GM18951 (cell line): ENCODE measurements at regions not wholly inside any gene's neighbourhood (a gene's known extent, or its start where the extent isn't known, plus 50 kb on each side); places are given as distances from the start of the nearest gene placed in this dataset.

Source experiments
- POLR2A ChIP-seq: IDR thresholded peaks from 4 replicates; pipeline ENCODE4 v1.6.1; 2011; ENCODE audit warnings: mild to moderate bottlenecking; ENCODE audit not compliant: insufficient read length, insufficient read depth; ENCODE audit errors: extremely low read depth
- in situ Hi-C: fragments of 300-500 bp; cut with MboI; formaldehyde crosslinking; loops from one replicate; pipeline ENCODE4 v1.12.0; 2022; ENCODE audit warnings: low sequenced_read_pairs, mixed read lengths, inconsistent platforms; ENCODE audit not compliant: unreplicated experiment

DNA sequence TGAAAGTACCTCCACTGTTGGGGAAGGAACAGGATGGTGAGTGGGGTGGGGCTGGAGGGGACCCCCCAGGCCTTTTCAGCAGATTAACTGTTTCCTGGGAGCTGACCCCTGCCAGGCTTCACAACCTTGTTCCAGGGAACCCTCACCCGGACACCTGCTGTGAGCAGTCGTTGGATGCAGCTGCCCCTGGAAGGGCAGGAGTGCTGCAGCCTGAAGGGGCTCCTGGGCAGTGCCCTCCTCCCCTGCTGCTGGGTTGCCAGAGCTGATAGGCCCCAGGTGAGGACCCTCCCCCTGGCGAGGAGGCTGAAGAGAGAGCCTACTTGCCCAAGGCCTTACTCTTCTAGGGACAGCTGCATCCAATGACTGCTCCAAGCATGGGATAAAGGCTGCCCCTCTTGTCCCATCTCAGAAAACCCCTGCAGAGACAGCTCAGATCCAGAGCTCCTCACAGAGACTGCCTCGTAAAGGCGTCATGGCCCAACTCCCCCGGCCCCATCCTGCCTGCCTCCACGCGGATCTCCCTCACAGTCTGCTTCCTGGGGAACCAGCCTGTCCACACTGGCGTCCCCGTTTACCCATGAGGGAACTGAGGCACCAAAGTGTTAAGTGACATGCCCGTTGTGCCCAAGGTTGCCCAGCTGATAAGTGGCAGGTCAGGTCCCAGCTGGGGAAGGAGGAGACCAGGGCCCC lies 193.4 kb upstream of the LINGO1 start:
- TF ChIP-seq POLR2A, result no peak
- in situ Hi-C loops, result no loop called here

- in situ Hi-C loops, result no loop called here
- no peak for TF ChIP-seq POLR2A
Measured at GRCh38 chr15:77825546-77825945, 192.8 kb upstream of the LINGO1 start.

DNA sequence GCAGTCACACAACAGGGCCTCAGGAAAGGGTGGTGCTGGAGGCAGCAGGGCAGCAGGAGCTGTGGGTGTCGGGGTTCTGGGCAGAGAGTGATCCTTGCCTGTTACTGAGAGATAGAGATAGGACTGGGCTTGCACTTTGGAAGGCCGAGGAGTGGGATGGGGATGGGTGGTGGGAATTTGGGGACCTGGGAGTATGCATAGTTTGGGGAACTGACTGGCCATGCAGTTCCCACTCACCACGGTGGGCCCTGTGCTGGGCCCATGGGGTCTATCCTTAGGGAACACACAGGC lies 192.5 kb upstream of the LINGO1 start:
- TF ChIP-seq POLR2A, result no peak
- in situ Hi-C loops, result no loop called here

DNA sequence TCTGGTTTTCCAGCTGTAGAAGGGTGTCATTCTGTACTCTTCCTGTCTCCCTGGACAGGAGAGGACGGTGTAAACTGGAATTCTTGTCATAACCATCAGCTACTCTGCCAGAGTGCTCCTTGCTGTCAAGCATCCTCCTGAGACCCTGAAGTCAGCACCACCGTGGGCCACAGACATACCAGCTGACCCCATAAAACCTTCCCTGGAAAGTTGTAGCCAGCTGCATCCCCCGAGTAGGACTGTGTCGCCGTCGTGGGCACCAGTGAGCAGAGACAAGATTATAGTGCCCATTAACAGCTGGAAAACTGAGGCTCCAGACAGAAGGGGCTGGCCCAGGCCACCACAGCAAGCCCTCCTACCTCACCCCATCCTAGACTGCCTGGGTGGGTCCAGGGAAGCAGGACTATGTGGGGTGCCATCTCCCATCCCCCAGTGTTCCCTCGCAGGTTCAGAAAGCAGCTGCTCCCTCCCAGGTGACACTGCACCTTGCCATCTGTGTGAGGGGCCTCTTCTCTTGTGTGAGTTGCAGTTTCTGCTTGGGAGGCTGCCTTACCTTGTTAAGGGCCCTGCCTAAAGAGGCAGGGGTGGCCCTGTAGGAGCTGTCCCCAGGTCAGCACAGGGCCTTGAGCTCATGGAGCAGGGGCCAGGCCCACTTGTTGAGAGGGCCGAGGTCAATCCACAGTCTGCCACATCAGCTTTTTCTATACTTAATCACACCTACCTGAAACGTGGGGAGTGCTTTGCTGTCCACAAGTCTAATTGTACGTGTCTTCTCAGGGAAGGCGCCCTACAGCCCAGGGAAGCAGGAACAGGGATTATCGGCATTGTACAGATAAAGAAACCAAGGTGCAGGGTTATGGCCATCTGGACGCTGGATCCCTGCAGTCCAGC lies 191.9 kb upstream of the LINGO1 start:
- no peak for TF ChIP-seq POLR2A
- in situ Hi-C loops, result no loop called here

DNA sequence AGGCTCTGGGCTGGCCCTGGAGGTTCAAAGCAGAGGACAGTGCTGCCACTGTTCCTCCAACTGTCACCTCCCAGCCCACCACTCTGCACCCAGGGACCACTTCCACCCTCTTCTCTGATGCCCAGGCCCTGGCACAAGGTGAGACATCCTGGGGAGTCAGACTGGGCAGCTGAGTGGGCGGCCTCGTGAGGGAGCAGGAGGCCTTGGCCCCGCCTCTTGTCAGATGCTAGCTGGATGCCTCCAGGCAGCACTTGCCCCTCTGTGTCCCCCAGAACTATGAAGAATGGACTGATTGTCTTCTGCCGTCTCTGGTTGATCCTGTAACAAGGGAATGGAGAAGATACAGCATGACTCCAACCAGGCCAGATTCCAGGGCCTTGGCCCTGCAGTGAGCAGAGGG lies 191.0 kb upstream of the LINGO1 start:
- TF ChIP-seq POLR2A, result no peak
- in situ Hi-C loops, result no loop called here

DNA sequence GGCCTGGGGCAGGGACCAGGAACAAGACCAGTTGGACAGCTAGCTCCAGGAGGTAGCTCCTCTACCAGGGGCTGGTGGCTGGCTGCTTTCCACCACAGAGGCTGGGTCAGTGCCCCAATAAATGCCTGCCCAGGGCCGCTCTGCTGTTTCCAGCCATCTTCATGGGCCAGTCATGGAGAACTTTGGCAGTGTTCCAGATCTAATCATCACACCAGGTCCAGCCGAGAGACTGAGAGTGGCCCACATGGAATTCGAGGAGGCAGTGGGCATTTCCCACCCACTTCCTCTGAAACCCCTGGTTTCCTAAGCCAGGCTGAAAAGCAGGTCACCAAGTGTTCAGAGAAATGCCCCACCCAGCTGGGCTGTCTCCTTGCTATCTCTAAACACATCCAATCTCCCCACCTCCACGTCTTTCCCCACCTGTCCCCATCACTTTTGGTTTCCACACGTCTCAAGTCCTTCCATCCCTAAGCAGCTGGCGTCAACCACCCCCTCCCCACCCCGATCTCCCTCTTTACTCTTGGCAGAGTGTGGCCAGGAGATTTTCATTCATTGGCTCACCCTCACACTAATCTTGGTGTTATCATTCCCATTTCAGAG lies 190.0 kb upstream of the LINGO1 start:
- TF ChIP-seq POLR2A, result no peak
- in situ Hi-C loops, result no loop called here

DNA sequence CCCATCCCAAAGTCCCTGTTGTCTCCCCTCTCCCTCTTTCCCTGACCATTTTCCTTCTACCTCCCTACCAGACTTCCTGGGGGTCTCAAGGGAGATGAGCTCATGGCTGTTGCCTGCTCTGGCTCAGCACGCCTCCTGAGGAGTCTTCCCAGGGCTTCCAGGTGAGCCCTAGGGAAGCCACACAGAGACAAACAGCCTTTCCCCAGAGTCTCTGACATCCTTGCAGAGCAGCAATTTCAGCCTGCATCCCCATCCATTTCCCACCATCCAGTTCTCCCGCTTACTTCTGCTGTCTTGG lies 189.2 kb upstream of the LINGO1 start:
- no peak for TF ChIP-seq POLR2A
- in situ Hi-C loops, result no loop called here

DNA sequence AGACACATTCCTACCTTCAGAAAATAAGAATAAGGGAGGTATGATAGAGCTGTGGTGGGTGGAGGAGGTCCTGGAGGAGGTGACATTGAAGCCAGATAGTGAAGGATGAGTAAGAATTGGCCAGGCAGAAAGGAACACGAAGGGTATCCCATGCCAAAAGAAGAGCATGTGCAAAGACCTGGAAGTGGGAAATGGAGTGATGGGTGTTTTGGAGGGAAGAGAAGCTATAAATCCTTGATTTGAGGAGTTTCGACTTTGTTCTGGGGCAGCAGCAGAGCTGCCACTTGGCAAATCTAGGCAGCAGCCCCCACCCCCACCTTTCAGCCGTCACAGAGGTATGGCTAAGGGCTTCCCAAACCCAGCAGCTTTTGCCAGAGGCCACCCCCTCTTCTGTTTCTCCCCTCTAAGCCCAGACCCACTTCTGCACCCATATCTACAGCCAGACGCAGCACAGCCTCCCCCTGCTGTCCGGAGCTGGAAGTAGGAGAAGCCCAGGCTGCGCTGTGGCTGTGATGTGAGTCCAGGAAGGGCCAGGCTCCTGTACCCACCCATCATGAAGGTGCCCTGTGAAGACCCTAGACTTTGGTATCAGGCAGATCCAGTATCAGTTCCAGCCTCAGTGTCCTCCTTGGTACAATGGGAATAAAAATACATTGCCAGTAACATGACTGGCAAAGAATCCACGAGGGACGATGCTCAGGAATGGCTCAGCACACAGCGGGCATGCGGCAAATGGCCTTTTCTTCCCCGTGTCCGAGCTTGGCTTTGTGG lies 188.7 kb upstream of the LINGO1 start:
- no peak for TF ChIP-seq POLR2A
- in situ Hi-C loops, result no loop called here

DNA sequence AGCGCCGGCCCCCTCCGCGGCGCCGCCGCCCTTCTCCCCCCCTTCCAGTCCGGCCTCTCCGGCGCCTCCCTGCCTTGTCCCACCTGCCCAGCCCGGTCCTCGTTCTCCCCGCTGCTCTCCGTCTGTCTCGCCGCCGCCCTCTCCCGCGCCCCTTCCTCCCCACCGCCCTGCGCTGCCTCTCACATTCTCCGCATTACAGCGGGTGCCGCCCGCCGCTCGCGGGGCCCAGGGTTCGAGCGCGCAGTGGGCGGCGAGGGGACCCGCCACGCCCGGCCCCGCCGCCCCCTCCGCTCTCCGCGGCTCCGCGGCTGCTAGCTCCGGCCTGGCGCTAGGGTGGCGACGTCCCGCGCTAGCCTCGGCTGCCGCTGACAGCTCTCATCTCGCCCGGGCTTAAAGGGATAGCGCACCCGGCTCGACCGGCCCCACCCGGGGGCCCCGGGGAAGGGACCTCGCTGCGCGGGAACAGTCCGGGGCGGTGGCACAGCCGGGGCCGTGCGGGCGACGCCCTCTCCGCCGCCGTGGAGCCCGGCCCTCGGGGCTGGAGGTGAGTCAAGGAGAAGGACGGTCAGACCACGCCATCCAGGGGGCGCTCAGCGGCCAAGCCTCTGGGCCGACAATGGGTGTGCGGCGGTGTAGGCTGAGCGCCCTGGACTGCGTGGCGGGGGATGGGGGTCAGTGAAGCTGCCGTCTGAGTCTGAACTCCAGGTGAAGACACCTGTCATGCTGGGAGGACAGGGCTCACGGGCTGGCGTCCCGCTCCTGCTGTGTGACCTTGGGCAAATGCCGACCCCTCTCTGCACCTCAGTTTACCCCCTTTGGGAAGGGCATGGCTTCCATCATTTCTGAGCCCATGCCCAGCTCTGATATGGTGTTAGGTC lies 187.4 kb upstream of the LINGO1 start:
- in situ Hi-C loops, result no loop called here
- TF ChIP-seq POLR2A, result no peak

DNA sequence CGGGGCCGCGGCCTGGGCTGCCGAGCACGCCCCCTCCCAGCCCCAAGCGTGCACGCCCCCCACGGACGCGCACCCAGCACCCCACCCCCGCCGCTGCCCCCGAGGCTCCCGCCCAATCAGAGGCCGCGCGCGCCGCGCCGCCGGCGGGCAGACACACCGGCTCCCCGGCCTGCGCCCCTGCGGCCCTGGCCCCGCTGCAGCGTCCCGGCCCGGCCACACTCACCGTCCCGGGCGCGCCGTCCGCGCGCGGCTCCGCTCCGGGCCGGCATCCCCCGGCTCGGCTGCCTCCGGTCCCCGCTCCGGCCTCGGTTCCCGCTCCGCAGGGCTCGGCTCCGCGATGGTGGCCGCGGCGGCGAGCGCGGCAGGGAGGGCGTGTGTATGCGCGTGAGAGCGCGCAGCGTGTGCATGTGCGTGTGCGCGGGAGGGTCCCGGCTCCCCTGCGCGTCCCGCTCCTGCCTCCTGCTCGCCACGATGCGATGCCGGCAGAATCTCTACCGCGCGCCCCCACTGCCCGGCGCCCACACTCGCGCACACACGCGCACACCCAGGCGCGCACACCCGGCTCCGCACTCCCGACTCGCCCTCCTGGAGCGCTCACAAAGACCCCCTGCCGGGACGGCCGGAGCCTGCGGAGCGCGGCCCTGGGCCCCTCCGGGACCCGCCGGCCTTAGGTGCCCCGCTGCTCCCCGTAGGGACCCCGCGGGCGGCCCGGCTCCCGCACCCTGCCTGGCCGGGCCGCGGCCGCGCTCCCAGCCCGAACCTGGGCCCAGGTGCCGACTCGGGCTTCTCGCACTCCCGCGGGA lies 186.5 kb upstream of the LINGO1 start:
- no peak for TF ChIP-seq POLR2A
- in situ Hi-C loops, result no loop called here

- in situ Hi-C loops, result no loop called here
- no peak for TF ChIP-seq POLR2A
Measured at GRCh38 chr15:77818484-77819047, 185.9 kb upstream of the LINGO1 start.
